IMR-90 (cell line): ENCODE measurements at regions not wholly inside any gene's neighbourhood (a gene's known extent, or its start where the extent isn't known, plus 50 kb on each side); places are given as distances from the start of the nearest gene placed in this dataset.

Source experiments
- ATAC-seq: fragments of 200-7000 bp; cut with Tn5 transposase; 2 replicates; pipeline ENCODE4 v1.9.1; 2020; ENCODE audit warnings: low read depth, mild to moderate bottlenecking, moderate library complexity
- BruUV-seq: library from RNA; stranded (reverse); fragments of 400-500 nt; replicated peaks from 2 replicates; lab custom pipeline; 2021; lab: Mats Ljungman, UMichigan
- CTCF ChIA-PET: fragments of 300-600 bp; formaldehyde crosslinking; extraction: SDS; loops from one replicate; lab custom pipeline; 2021; ENCODE audit warnings: antibody characterized with exemption; lab: Yijun Ruan, JAX
- POLR2A ChIA-PET: fragments of 300-600 bp; sonication (Branson Sonifier 250); formaldehyde crosslinking; loops from one replicate; lab custom pipeline; 2022; ENCODE audit warnings: antibody characterized with exemption; ENCODE audit not compliant: unreplicated experiment; lab: Charles Lee
- DNase-seq: peaks from one replicate; pipeline ENCODE4 v3.0.0; 2013
- H2AFZ ChIP-seq: replicated peaks from 2 replicates; pipeline ENCODE3; 2013; ENCODE audit warnings: low read length, mild to moderate bottlenecking; ENCODE audit not compliant: poor library complexity
- H2AK5ac ChIP-seq: 2 replicates; pipeline ENCODE4 v1.6.1; 2013; ENCODE audit warnings: low read depth, low read length, inconsistent platforms
- H2AK9ac ChIP-seq: replicated peaks from 2 replicates; pipeline ENCODE3; 2013; ENCODE audit warnings: mild to moderate bottlenecking, low read depth, low read length, moderate library complexity; ENCODE audit not compliant: poor library complexity
- H2BK120ac ChIP-seq: 2 replicates; pipeline ENCODE4 v1.6.1; 2013; ENCODE audit warnings: low read depth, low read length, inconsistent platforms
- H2BK15ac ChIP-seq: 3 replicates; pipeline ENCODE4 v1.6.1; 2013; ENCODE audit warnings: low read depth, low read length, inconsistent platforms
- H2BK20ac ChIP-seq: 2 replicates; pipeline ENCODE4 v1.6.1; 2013; ENCODE audit warnings: low read depth, mild to moderate bottlenecking, inconsistent platforms, low read length, moderate library complexity
- H2BK5ac ChIP-seq: 2 replicates; pipeline ENCODE4 v1.6.1; 2013; ENCODE audit warnings: mild to moderate bottlenecking, low read depth, low read length, inconsistent platforms; ENCODE audit not compliant: poor library complexity, severe bottlenecking
- H3K14ac ChIP-seq: replicated peaks from 2 replicates; pipeline ENCODE4 v1.6.1; 2013; ENCODE audit warnings: low read depth, low read length, inconsistent platforms
- H3K18ac ChIP-seq: 2 replicates; pipeline ENCODE4 v1.6.1; 2013; ENCODE audit warnings: low read depth, low read length, control low read depth
- H3K23ac ChIP-seq: 2 replicates; pipeline ENCODE4 v1.6.1; 2013; ENCODE audit warnings: low read depth, low read length, inconsistent platforms
- H3K27ac ChIP-seq: 2 replicates; pipeline ENCODE4 v1.5.1; 2013; ENCODE audit warnings: mild to moderate bottlenecking, control low read depth, low read length; ENCODE audit not compliant: insufficient read depth
- H3K27me3 ChIP-seq: 2 replicates; pipeline ENCODE4 v1.6.1; 2013; ENCODE audit warnings: low read length; ENCODE audit not compliant: control insufficient read depth, insufficient read depth
- H3K36me3 ChIP-seq: 2 replicates; pipeline ENCODE4 v1.6.1; 2013; ENCODE audit warnings: low read length, mixed read lengths; ENCODE audit not compliant: control insufficient read depth, insufficient read depth
- H3K4ac ChIP-seq: 2 replicates; pipeline ENCODE4 v1.6.1; 2013; ENCODE audit warnings: low read depth, low read length, inconsistent platforms
- H3K4me1 ChIP-seq: 2 replicates; pipeline ENCODE4 v1.6.1; 2013; ENCODE audit warnings: low read length, mixed read lengths; ENCODE audit not compliant: control insufficient read depth, insufficient read depth
- H3K4me2 ChIP-seq: 2 replicates; pipeline ENCODE4 v1.6.1; 2013; ENCODE audit warnings: low read depth, mild to moderate bottlenecking, control low read depth, low read length, moderate library complexity
- H3K4me3 ChIP-seq: 2 replicates; pipeline ENCODE4 v1.5.1; 2013; ENCODE audit warnings: low read depth, mild to moderate bottlenecking, control low read depth, low read length, moderate library complexity; ENCODE audit not compliant: insufficient read depth
- H3K56ac ChIP-seq: 2 replicates; pipeline ENCODE4 v1.6.1; 2013; ENCODE audit warnings: low read length, inconsistent platforms; ENCODE audit not compliant: insufficient read depth; ENCODE audit errors: extremely low read depth
- H3K79me1 ChIP-seq, 2 experiments: 2 replicates each; pipeline ENCODE4 v1.6.1; 2013; ENCODE audit warnings: low read length in 2 of 2, inconsistent platforms in 1 of 2, low read depth in 1 of 2
- H3K9ac ChIP-seq: 2 replicates; pipeline ENCODE4 v1.6.1; 2013; ENCODE audit warnings: low read depth, low read length, control low read depth
- H3K9me1 ChIP-seq: 2 replicates; pipeline ENCODE4 v1.6.1; 2013; ENCODE audit warnings: low read length, inconsistent platforms; ENCODE audit not compliant: insufficient read depth
- H3K9me3 ChIP-seq: 2 replicates; pipeline ENCODE4 v1.6.1; 2013; ENCODE audit warnings: low read length; ENCODE audit not compliant: control insufficient read depth, insufficient read depth
- H4K20me1 ChIP-seq: 2 replicates; pipeline ENCODE4 v1.6.1; 2013; ENCODE audit warnings: low read length, inconsistent platforms; ENCODE audit not compliant: insufficient read depth
- H4K5ac ChIP-seq: 2 replicates; pipeline ENCODE4 v1.6.1; 2013; ENCODE audit warnings: mild to moderate bottlenecking, low read depth, low read length, control low read depth
- H4K8ac ChIP-seq, 2 experiments: 2 replicates each; pipeline ENCODE4 v1.6.1; 2013; ENCODE audit warnings: low read depth in 2 of 2, low read length in 2 of 2, control low read depth in 1 of 2, inconsistent platforms in 1 of 2
- H4K91ac ChIP-seq: 2 replicates; pipeline ENCODE4 v1.6.1; 2013; ENCODE audit warnings: low read depth, low read length, inconsistent platforms; ENCODE audit not compliant: insufficient read depth
- BHLHE40 ChIP-seq: fragments of 150-350 bp; IDR thresholded peaks from 2 replicates; pipeline ENCODE4 v1.6.1; 2016; ENCODE audit warnings: mild to moderate bottlenecking, low read depth, low read length
- CEBPB ChIP-seq: IDR thresholded peaks from 2 replicates; pipeline ENCODE4 v1.6.1; 2012; ENCODE audit warnings: low read depth, low read length, improper control_type of control experiment
- CHD1 ChIP-seq: IDR thresholded peaks from 2 replicates; pipeline ENCODE4 v1.6.1; 2012; ENCODE audit warnings: low read depth, low read length, improper control_type of control experiment
- FOS ChIP-seq: fragments of 150-350 bp; IDR thresholded peaks from 2 replicates; pipeline ENCODE4 v1.6.1; 2016; ENCODE audit warnings: low read depth, low read length
- MAFK ChIP-seq: IDR thresholded peaks from 2 replicates; pipeline ENCODE4 v1.6.1; 2012; ENCODE audit warnings: low read depth, low read length, improper control_type of control experiment
- MAZ ChIP-seq: IDR thresholded peaks from 2 replicates; pipeline ENCODE4 v1.6.1; 2012; ENCODE audit warnings: low read depth, mild to moderate bottlenecking, low read length, improper control_type of control experiment, moderate library complexity, borderline replicate concordance
- MXI1 ChIP-seq: IDR thresholded peaks from 2 replicates; pipeline ENCODE4 v1.6.1; 2012; ENCODE audit warnings: low read depth, mild to moderate bottlenecking, low read length, moderate library complexity, borderline replicate concordance
- NFE2L2 ChIP-seq: fragments of 150-350 bp; IDR thresholded peaks from 2 replicates; pipeline ENCODE4 v1.6.1; 2016; ENCODE audit warnings: low read depth, mild to moderate bottlenecking, low read length
- POLR2A ChIP-seq: IDR thresholded peaks from 2 replicates; pipeline ENCODE4 v1.6.1; 2012; ENCODE audit warnings: mild to moderate bottlenecking, low read depth, low read length
- RAD21 ChIP-seq: IDR thresholded peaks from 2 replicates; pipeline ENCODE4 v1.6.1; 2012; ENCODE audit warnings: low read length, improper control_type of control experiment
- RCOR1 ChIP-seq: IDR thresholded peaks from 2 replicates; pipeline ENCODE4 v1.6.1; 2012; ENCODE audit warnings: mild to moderate bottlenecking, low read length, improper control_type of control experiment; ENCODE audit not compliant: insufficient replicate concordance
- RFX5 ChIP-seq: IDR thresholded peaks from 2 replicates; pipeline ENCODE4 v1.8.0; 2012; ENCODE audit warnings: low read depth, mild to moderate bottlenecking, low read length, moderate library complexity
- SMC3 ChIP-seq: fragments of 150-350 bp; IDR thresholded peaks from 2 replicates; pipeline ENCODE4 v1.6.1; 2016; ENCODE audit warnings: low read depth, mild to moderate bottlenecking, antibody characterized with exemption, low read length, moderate library complexity
- WGBS, 2 experiments: methylation state at CpG; one replicate each; pipeline versions ENCODE4 v1.1.5 to v1.1.7; 2013; ENCODE audit warnings: missing lambda C conversion rate in 2 of 2; ENCODE audit not compliant: insufficient read length in 1 of 2; ENCODE audit errors: extremely low coverage in 2 of 2; 5-methylcytosine and 5-hydroxymethylcytosine counted together
- dilution Hi-C: fragments of 300-500 bp; cut with HindIII; formaldehyde crosslinking; loops from one replicate; pipeline ENCODE4 v1.14.3; 2018; ENCODE audit warnings: low sequenced_read_pairs; ENCODE audit not compliant: unreplicated experiment
- in situ Hi-C: fragments of 300-500 bp; cut with MboI; formaldehyde crosslinking; loops from 3 replicates; pipeline ENCODE4 v1.14.3; 2019; ENCODE audit warnings: low sequenced_read_pairs, inconsistent platforms, mixed read lengths
- intact Hi-C: fragments of 100-400 bp; cut with micrococcal nuclease; formaldehyde crosslinking; loops from 2 replicates; pipeline ENCODE4 v1.10.0; 2022
- TF ChIP-seq, protein P1 (sequence below): fragments of 150-350 bp; IDR thresholded peaks from 2 replicates; pipeline ENCODE4 v1.6.1; 2016; ENCODE audit warnings: low read depth, mild to moderate bottlenecking, low read length, moderate library complexity, borderline replicate concordance
- TF ChIP-seq, protein P2 (sequence below): fragments of 150-350 bp; IDR thresholded peaks from 2 replicates; pipeline ENCODE4 v1.6.1; 2017; ENCODE audit warnings: mild to moderate bottlenecking, antibody characterized with exemption, low read length, low read depth
- TF ChIP-seq, protein P3 (sequence below): conservative IDR thresholded peaks from 2 replicates; pipeline ENCODE4 v1.5.1; 2012; ENCODE audit warnings: mild to moderate bottlenecking, low read depth, low read length, improper control_type of control experiment

DNA sequence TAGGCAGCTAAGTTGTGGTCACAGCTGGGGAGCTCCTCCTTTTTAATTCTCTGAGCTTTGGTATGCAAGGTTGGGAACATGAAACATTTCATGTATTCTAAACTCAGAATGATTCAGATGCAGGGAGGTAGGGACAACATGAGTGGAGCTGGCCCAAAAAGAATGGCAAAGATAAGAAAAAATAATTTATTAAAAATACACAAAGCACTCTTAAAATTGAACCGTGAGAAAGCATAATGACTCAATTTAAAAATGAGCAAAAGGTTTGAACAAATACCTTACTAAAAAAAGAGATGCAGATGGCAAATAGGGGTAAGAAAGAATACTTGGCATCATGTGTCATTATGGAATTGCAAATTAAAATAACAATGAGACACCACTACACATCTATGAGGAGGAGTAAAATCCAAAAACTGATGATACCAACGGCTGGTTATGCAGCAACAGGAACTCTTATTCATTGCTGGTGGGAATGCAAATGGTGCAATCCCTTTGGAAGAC is 175.6 kb upstream of the IRX3 start:
- H3K79me1 ChIP-seq: no peaks in the 10 kb centered on the region
- in situ Hi-C loops: no loop called here

More for the DNA sequence above, 175.6 kb upstream of the IRX3 start:
- no peak overlapping the region for H2BK15ac ChIP-seq
- H3K27ac ChIP-seq: no peak overlapping the region
- no peak overlapping the region for H3K14ac ChIP-seq
- H2AK5ac ChIP-seq: no peak overlapping the region
- no peak overlapping the region for H3K18ac ChIP-seq
- no peaks in the 10 kb centered on the region for H3K4me1 ChIP-seq
- no CpG with 5 or more reads among the region's 2 CpGs for WGBS, 2 experiments
- no peak for DNase-seq
- no peak overlapping the region for H3K4me3 ChIP-seq
- no peaks in the 10 kb centered on the region for H3K9me1 ChIP-seq
- H4K8ac ChIP-seq: no peak overlapping the region
- H3K4ac ChIP-seq: no peak overlapping the region
- no peaks in the 10 kb centered on the region for H4K20me1 ChIP-seq
- CTCF ChIA-PET: interaction anchor here (0.8 kb wide), 1 partner anchor 9 kb away, joined by 3 read pairs; no protein-coding TSS in a partner anchor
- H2BK5ac ChIP-seq: no peak overlapping the region
- TF ChIP-seq, protein P1, sequence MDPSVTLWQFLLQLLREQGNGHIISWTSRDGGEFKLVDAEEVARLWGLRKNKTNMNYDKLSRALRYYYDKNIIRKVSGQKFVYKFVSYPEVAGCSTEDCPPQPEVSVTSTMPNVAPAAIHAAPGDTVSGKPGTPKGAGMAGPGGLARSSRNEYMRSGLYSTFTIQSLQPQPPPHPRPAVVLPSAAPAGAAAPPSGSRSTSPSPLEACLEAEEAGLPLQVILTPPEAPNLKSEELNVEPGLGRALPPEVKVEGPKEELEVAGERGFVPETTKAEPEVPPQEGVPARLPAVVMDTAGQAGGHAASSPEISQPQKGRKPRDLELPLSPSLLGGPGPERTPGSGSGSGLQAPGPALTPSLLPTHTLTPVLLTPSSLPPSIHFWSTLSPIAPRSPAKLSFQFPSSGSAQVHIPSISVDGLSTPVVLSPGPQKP: no peak
- no peak for TF ChIP-seq SMC3
- TF ChIP-seq BHLHE40: no peak
- TF ChIP-seq, protein P2, sequence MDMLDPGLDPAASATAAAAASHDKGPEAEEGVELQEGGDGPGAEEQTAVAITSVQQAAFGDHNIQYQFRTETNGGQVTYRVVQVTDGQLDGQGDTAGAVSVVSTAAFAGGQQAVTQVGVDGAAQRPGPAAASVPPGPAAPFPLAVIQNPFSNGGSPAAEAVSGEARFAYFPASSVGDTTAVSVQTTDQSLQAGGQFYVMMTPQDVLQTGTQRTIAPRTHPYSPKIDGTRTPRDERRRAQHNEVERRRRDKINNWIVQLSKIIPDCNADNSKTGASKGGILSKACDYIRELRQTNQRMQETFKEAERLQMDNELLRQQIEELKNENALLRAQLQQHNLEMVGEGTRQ: no peak
- TF ChIP-seq FOS: no peak
- TF ChIP-seq, protein P3, sequence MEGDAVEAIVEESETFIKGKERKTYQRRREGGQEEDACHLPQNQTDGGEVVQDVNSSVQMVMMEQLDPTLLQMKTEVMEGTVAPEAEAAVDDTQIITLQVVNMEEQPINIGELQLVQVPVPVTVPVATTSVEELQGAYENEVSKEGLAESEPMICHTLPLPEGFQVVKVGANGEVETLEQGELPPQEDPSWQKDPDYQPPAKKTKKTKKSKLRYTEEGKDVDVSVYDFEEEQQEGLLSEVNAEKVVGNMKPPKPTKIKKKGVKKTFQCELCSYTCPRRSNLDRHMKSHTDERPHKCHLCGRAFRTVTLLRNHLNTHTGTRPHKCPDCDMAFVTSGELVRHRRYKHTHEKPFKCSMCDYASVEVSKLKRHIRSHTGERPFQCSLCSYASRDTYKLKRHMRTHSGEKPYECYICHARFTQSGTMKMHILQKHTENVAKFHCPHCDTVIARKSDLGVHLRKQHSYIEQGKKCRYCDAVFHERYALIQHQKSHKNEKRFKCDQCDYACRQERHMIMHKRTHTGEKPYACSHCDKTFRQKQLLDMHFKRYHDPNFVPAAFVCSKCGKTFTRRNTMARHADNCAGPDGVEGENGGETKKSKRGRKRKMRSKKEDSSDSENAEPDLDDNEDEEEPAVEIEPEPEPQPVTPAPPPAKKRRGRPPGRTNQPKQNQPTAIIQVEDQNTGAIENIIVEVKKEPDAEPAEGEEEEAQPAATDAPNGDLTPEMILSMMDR: no peak
- TF ChIP-seq MAZ: no peak
- TF ChIP-seq MXI1: no peak
- TF ChIP-seq POLR2A: no peak
- TF ChIP-seq RCOR1: no peak
- TF ChIP-seq RAD21: no peak
- TF ChIP-seq MAFK: no peak
- no peak for TF ChIP-seq CEBPB
- no peak for TF ChIP-seq RFX5
- no peak for TF ChIP-seq CHD1
- TF ChIP-seq NFE2L2: no peak
- no peak overlapping the region for H2BK120ac ChIP-seq
- no peak overlapping the region for H2AK9ac ChIP-seq
- no peak overlapping the region for H4K5ac ChIP-seq
- no peaks in the 10 kb centered on the region for H3K9me3 ChIP-seq
- no peak overlapping the region for H3K4me2 ChIP-seq
- dilution Hi-C loops: no loop called here
- H3K9ac ChIP-seq: no peak overlapping the region
- BruUV-seq: no TSS peak
- no peak overlapping the region for H3K23ac ChIP-seq
- no peak overlapping the region for H3K56ac ChIP-seq
- no peak overlapping the region for H2BK20ac ChIP-seq
- ATAC-seq: no peak
- intact Hi-C loops: no loop called here
- POLR2A ChIA-PET: no interaction called here
- no peak overlapping the region for H2AFZ ChIP-seq
- no peaks in the 10 kb centered on the region for H3K36me3 ChIP-seq
- no peak overlapping the region for H4K91ac ChIP-seq
- H3K27me3 ChIP-seq: no peaks in the 10 kb centered on the region
